ENCODE measurements at regions not wholly inside any gene's neighbourhood (a gene's known extent, or its start where the extent isn't known, plus 50 kb on each side); places are given as distances from the start of the nearest gene placed in this dataset.

DNA sequence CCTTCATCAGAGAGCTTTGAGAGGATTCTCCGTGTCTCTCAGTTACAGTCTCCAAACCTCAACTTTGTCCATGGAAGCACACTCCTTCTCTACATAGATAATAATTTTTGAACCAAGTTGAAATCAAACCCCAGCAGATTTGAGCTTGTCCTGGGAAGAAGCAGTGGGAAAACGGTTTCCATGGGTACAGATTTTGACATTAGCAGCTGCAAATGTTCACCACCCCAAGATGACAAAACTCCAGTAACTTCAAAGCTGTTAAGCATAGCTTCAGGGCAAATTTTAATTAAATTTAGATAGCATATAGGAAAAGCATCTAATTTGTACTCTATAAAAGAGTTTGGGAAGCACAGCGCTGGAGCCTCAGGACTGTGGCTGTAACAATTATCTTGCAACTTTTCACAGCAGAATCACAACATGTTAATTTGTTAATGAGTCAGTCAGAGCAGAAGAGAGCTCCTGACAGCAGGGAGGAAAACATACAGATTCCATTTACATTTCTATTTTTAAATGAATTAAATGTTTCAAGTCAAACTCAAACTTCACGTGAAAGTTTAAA lies 240.7 kb downstream of the BMP7 start:
- Histone ChIP-seq H3K27ac (ENCODE audit: control insufficient read depth, insufficient read depth) (no peak overlapping the region), H3K4me3 (no peak overlapping the region), H3K79me2 (ENCODE audit: control insufficient read depth, insufficient read depth, low read length) (no peaks in the 10 kb centered on the region), H3K36me3 (ENCODE audit: control insufficient read depth in 2 of 2, insufficient read depth in 2 of 2, low read length in 1 of 2) (no peaks in the 10 kb centered on the region), H4K20me1 (ENCODE audit: control insufficient read depth, insufficient read depth) (no peaks in the 10 kb centered on the region), H3K4me1 (ENCODE audit: control insufficient read depth, insufficient read depth, low read length) (no peaks in the 10 kb centered on the region), H3K9me3 (replicated peaks; ENCODE audit: control insufficient read depth, insufficient read depth, low read length) (no peaks in the 10 kb centered on the region), H3K9ac (ENCODE audit: control insufficient read depth, insufficient read depth, low read length) (no peak overlapping the region), H3K4me2 (ENCODE audit: control insufficient read depth, insufficient read depth) (no peak overlapping the region), H3K27me3 (replicated peaks in 1 of 2; ENCODE audit: control insufficient read depth in 2 of 2, insufficient read depth in 2 of 2, low read length in 1 of 2) (peaks cover 0 to 2% of the 10 kb centered on the region in 2 experiments; a peak in 2 of 4 replicates), H2AFZ (ENCODE audit: control insufficient read depth, low read depth, low read length) (no peak overlapping the region)
- in situ Hi-C loops (cut with MboI) (no loop called here), intact Hi-C loops (cut with micrococcal nuclease; ENCODE audit: unreplicated experiment) (no loop called here)
- no peak for DNase-seq (ENCODE audit: low read depth, low spot score)
- ChIA-PET CTCF (no interaction called here), RAD21 (ENCODE audit: unreplicated experiment) (interaction anchor here (0.6 kb wide), 1 partner anchor 475 kb away, joined by 3 read pairs; no protein-coding TSS in a partner anchor), POLR2A (no interaction called here), SMC1A (ENCODE audit: uncharacterized antibody, unreplicated experiment) (no interaction called here)
- no peak for TF ChIP-seq IRF5 (IDR thresholded peaks at IDR 0.05; ENCODE audit: borderline replicate concordance)
- TF ChIP-seq FOXK2 (IDR thresholded peaks at IDR 0.05) = no peak
- FAIRE-seq = no peak
- BruUV-seq (replicated peaks) = no TSS peak
- no peak for ATAC-seq
- WGBS (ENCODE audit: insufficient coverage, insufficient replicate concordance, low lambda C conversion rate, missing lambda C conversion rate) = 25% methylated on average over 4 of the region's 4 CpGs

DNA sequence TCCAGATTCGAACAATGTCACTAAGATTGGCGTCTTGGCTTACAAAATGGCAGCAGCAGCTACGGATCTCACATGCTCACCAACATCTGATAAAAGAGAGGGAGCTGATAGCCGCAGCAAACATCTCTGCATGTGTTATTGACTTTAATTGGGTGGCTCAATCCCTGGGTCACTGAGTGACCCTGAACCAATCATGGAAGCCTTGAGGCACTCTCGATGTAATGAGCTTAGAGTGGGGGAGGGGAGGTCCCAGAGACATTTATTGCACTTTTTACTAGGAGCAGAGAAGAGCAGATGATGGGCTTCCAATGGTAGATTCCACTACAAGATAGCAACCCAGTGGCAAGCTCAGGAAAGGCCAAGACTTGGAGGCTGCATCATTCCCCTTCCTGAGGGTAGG lies 238.7 kb downstream of the BMP7 start:
- Histone ChIP-seq H3K4me1 (ENCODE audit: control insufficient read depth, insufficient read depth, low read length) (no peaks in the 10 kb centered on the region), H3K79me2 (ENCODE audit: control insufficient read depth, insufficient read depth, low read length) (no peaks in the 10 kb centered on the region), H3K4me3 (no peak overlapping the region), H3K4me2 (ENCODE audit: control insufficient read depth, insufficient read depth) (no peak overlapping the region), H4K20me1 (ENCODE audit: control insufficient read depth, insufficient read depth) (no peaks in the 10 kb centered on the region), H3K9ac (ENCODE audit: control insufficient read depth, insufficient read depth, low read length) (no peak overlapping the region), H3K36me3 (ENCODE audit: control insufficient read depth in 2 of 2, insufficient read depth in 2 of 2, low read length in 1 of 2) (no peaks in the 10 kb centered on the region), H3K27ac (ENCODE audit: control insufficient read depth, insufficient read depth) (no peak overlapping the region), H3K9me3 (replicated peaks; ENCODE audit: control insufficient read depth, insufficient read depth, low read length) (no peaks in the 10 kb centered on the region), H2AFZ (ENCODE audit: control insufficient read depth, low read depth, low read length) (no peak overlapping the region), H3K27me3 (replicated peaks in 1 of 2; ENCODE audit: control insufficient read depth in 2 of 2, insufficient read depth in 2 of 2, low read length in 1 of 2) (no peaks in the 10 kb centered on the region)
- BruUV-seq (replicated peaks) = no TSS peak
- RAD21 ChIA-PET (ENCODE audit: unreplicated experiment) = no interaction called here
- POLR2A ChIA-PET = interaction anchor here (0.5 kb wide), 1 partner anchor 669 kb away, joined by 3 read pairs; the partner anchor contains the start of gene FAM210B
- in situ Hi-C loops (cut with MboI) (no loop called here), intact Hi-C loops (cut with micrococcal nuclease; ENCODE audit: unreplicated experiment) (no loop called here)
- SMC1A ChIA-PET (ENCODE audit: uncharacterized antibody, unreplicated experiment) = no interaction called here
- DNase-seq (ENCODE audit: low read depth, low spot score) (no peak), FAIRE-seq (no peak), ATAC-seq (no peak)
- WGBS (ENCODE audit: insufficient coverage, insufficient replicate concordance, low lambda C conversion rate, missing lambda C conversion rate) = 0% methylated on average over 5 of the region's 5 CpGs
- CTCF ChIA-PET = interaction anchor here (0.7 kb wide), 1 partner anchor 21 kb away, joined by 3 read pairs; no protein-coding TSS in a partner anchor
- TF ChIP-seq FOXM1 (IDR thresholded peaks at IDR 0.05; ENCODE audit: low read depth, low read length) (no peak), STAT3 (IDR thresholded peaks at IDR 0.05; ENCODE audit: low read depth, low read length) (no peak), RELA (IDR thresholded peaks at IDR 0.05; ENCODE audit: borderline replicate concordance, partially characterized antibody) (no peak), DPF2 (IDR thresholded peaks at IDR 0.05) (no peak), TCF7 (IDR thresholded peaks at IDR 0.05; ENCODE audit: borderline replicate concordance) (no peak), RCOR1 (conservative IDR thresholded peaks at IDR 0.05; ENCODE audit: low read depth, low read length) (no peak), NR2F1 (conservative IDR thresholded peaks at IDR 0.05) (no peak), SUPT20H (IDR thresholded peaks at IDR 0.05; ENCODE audit: borderline replicate concordance, control insufficient read depth, low read depth, low read length) (no peak)
- TF ChIP-seq, protein P1, sequence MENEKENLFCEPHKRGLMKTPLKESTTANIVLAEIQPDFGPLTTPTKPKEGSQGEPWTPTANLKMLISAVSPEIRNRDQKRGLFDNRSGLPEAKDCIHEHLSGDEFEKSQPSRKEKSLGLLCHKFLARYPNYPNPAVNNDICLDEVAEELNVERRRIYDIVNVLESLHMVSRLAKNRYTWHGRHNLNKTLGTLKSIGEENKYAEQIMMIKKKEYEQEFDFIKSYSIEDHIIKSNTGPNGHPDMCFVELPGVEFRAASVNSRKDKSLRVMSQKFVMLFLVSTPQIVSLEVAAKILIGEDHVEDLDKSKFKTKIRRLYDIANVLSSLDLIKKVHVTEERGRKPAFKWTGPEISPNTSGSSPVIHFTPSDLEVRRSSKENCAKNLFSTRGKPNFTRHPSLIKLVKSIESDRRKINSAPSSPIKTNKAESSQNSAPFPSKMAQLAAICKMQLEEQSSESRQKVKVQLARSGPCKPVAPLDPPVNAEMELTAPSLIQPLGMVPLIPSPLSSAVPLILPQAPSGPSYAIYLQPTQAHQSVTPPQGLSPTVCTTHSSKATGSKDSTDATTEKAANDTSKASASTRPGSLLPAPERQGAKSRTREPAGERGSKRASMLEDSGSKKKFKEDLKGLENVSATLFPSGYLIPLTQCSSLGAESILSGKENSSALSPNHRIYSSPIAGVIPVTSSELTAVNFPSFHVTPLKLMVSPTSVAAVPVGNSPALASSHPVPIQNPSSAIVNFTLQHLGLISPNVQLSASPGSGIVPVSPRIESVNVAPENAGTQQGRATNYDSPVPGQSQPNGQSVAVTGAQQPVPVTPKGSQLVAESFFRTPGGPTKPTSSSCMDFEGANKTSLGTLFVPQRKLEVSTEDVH (IDR thresholded peaks at IDR 0.05; ENCODE audit: low read depth, partially characterized antibody) = no peak
- TF ChIP-seq, protein P2, sequence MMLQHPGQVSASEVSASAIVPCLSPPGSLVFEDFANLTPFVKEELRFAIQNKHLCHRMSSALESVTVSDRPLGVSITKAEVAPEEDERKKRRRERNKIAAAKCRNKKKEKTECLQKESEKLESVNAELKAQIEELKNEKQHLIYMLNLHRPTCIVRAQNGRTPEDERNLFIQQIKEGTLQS (IDR thresholded peaks at IDR 0.05; ENCODE audit: borderline replicate concordance, extremely low read depth, low read depth, low read length) = no peak
